ENCODE measurements at regions not wholly inside any gene's neighbourhood (a gene's known extent, or its start where the extent isn't known, plus 50 kb on each side); places are given as distances from the start of the nearest gene placed in this dataset.

- TF ChIP-seq POLR2A (IDR thresholded peaks at IDR 0.05), result no peak
- TF ChIP-seq CTCF (IDR thresholded peaks at IDR 0.05), result no peak
Observed at GRCh38 chr10:21257191-21257590, 268.3 kb downstream of the SKIDA1 start.
